ENCODE measurements at regions not wholly inside any gene's neighbourhood (a gene's known extent, or its start where the extent isn't known, plus 50 kb on each side); places are given as distances from the start of the nearest gene placed in this dataset.
"Not testable (repeated sequence)": the region's sequence is repeated elsewhere in the genome, so short reads cannot be mapped to it uniquely, and the experiment has no call there.

GRCh38 chr1:199046618-199047017, 407.8 kb downstream of the PTPRC start:
- no peak for DNase-seq (ENCODE audit: low read depth)

GRCh38 chr1:199054694-199055093, 415.9 kb downstream of the PTPRC start:
- DNase-seq (ENCODE audit: low read depth): no peak

- no peak for DNase-seq (ENCODE audit: low read depth)
Measured at GRCh38 chr1:199057322-199057721, 418.5 kb downstream of the PTPRC start.

- DNase-seq (ENCODE audit: low read depth): no peak
Measured at GRCh38 chr1:199058281-199058680, 419.4 kb downstream of the PTPRC start.

GRCh38 chr1:199064971-199065370, 426.1 kb downstream of the PTPRC start:
- DNase-seq (ENCODE audit: low read depth): no peak

GRCh38 chr1:199067483-199067882, 428.6 kb downstream of the PTPRC start:
- no peak for DNase-seq (ENCODE audit: low read depth)

GRCh38 chr1:199071080-199071479, 432.2 kb downstream of the PTPRC start:
- no peak for DNase-seq (ENCODE audit: low read depth)

GRCh38 chr1:199073166-199073565, 434.3 kb downstream of the PTPRC start:
- DNase-seq (ENCODE audit: low read depth): no peak

GRCh38 chr1:199075792-199076191, 437.0 kb downstream of the PTPRC start:
- no peak for DNase-seq (ENCODE audit: low read depth)

GRCh38 chr1:199079994-199080393, 441.2 kb downstream of the PTPRC start:
- no peak for DNase-seq (ENCODE audit: low read depth)

GRCh38 chr1:199081739-199082138, 442.9 kb downstream of the PTPRC start:
- no peak for DNase-seq (ENCODE audit: low read depth)

- no peak for DNase-seq (ENCODE audit: low read depth)
Measured at GRCh38 chr1:199082778-199083389, 444.0 kb downstream of the PTPRC start.

- DNase-seq (ENCODE audit: low read depth): no peak
Measured at GRCh38 chr1:199083680-199084079, 444.8 kb downstream of the PTPRC start.

GRCh38 chr1:199084293-199084692, 445.5 kb downstream of the PTPRC start:
- DNase-seq (ENCODE audit: low read depth): no peak

- DNase-seq (ENCODE audit: low read depth): no peak
Measured at GRCh38 chr1:199085903-199086302, 447.1 kb downstream of the PTPRC start.

- no peak for DNase-seq (ENCODE audit: low read depth)
Measured at GRCh38 chr1:199087144-199087543, 448.3 kb downstream of the PTPRC start.

- DNase-seq (ENCODE audit: low read depth): no peak
Measured at GRCh38 chr1:199089393-199090122, 450.7 kb downstream of the PTPRC start.

- DNase-seq (ENCODE audit: low read depth): not testable (repeated sequence)
Measured at GRCh38 chr1:199095628-199096027, 456.8 kb downstream of the PTPRC start.

GRCh38 chr1:199096591-199096990, 457.8 kb downstream of the PTPRC start:
- DNase-seq (ENCODE audit: low read depth): no peak

GRCh38 chr1:199098468-199098867, 459.6 kb downstream of the PTPRC start:
- DNase-seq (ENCODE audit: low read depth): no peak

GRCh38 chr1:199101139-199101538, 462.3 kb downstream of the PTPRC start:
- DNase-seq (ENCODE audit: low read depth): no peak

- DNase-seq (ENCODE audit: low read depth): no peak
Measured at GRCh38 chr1:199101635-199102034, 462.8 kb downstream of the PTPRC start.

GRCh38 chr1:199102239-199102638, 463.4 kb downstream of the PTPRC start:
- no peak for DNase-seq (ENCODE audit: low read depth)

GRCh38 chr1:199109160-199109559, 470.3 kb downstream of the PTPRC start:
- DNase-seq (ENCODE audit: low read depth): no peak
